ENCODE measurements at regions not wholly inside any gene's neighbourhood (a gene's known extent, or its start where the extent isn't known, plus 50 kb on each side); places are given as distances from the start of the nearest gene placed in this dataset.
"Not testable (repeated sequence)": the region's sequence is repeated elsewhere in the genome, so short reads cannot be mapped to it uniquely, and the experiment has no call there.

DNA sequence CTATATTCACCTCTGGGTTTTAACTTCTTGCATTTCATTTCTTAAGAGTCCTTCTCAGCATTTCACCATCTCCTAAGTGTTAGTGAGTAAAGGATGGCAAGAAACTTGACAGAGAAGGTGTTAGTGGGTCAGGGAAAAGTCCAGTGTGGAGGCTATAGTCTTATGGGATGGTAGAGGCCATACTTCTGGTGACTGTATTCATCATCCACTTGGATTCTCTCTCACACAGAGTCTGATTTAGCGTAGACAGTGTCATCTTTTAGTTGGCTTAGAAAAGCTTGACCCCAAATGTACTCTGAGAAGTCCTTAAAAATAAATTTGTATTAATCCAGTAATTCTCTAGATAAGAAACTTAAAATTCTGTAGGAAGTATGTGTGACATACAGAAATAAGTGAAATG, 232.4 kb upstream of the FBXO33 start:
- no peak for DNase-seq (ENCODE audit: extremely low read depth, low read depth)

DNA sequence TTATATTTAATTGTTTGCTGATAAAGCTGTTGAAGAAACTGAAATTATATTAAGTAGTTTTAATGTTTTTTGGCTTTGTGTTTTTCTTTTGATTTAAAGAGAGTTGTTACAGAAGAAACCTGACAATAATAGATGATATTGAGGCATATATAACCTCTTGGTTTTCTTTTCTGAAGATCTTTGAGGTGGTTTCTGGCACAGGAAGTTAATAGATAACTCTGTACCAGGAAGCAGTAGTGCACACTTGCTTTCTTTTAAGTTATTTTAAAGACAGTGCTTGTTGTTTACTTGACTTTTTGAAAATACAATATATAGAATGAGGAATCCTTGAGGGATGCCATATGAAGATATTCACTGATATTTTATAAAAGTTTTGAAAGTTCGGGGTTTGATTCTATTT, 209.0 kb upstream of the FBXO33 start:
- no peak for DNase-seq (ENCODE audit: extremely low read depth, low read depth)

DNA sequence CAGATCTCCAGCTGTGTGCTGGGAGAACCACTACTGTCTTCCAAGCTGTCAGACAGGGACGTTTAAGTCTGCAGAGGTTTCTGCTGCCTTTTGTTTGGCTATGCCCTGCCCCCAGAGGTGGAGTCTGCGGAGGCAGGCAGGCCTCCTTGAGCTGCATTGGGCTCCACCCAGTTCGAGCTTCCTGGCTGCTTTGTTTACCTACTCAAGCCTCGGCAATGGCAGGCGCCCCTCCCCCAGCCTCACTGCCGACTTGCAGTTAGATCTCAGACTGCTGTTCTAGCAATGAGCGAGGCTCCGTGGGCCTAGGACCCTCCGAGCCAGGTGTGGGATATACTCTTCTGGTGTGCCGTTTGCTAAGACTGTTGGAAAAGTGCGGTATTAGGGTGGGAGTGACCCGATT, 206.8 kb upstream of the FBXO33 start:
- not testable (repeated sequence) for DNase-seq (ENCODE audit: extremely low read depth, low read depth)

DNA sequence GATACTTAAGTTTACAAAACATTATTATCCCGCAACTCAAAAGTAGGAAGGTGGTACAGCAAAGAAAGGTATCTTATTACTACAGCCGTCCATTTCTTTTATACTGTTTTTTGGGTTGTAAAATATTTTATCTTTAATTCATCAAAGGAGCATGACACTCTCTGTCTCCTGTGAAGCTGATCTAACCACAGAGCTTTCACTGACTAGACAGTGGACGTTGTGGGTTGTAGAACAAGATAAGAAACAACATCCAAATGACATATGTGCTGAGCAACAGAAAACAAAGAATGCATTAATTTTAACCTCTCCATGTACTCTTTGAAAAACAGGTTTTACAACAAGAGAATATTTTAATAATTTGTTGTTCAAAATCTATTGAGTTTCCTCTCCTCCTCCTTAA, 195.9 kb upstream of the FBXO33 start:
- DNase-seq (ENCODE audit: extremely low read depth, low read depth), result no peak

DNA sequence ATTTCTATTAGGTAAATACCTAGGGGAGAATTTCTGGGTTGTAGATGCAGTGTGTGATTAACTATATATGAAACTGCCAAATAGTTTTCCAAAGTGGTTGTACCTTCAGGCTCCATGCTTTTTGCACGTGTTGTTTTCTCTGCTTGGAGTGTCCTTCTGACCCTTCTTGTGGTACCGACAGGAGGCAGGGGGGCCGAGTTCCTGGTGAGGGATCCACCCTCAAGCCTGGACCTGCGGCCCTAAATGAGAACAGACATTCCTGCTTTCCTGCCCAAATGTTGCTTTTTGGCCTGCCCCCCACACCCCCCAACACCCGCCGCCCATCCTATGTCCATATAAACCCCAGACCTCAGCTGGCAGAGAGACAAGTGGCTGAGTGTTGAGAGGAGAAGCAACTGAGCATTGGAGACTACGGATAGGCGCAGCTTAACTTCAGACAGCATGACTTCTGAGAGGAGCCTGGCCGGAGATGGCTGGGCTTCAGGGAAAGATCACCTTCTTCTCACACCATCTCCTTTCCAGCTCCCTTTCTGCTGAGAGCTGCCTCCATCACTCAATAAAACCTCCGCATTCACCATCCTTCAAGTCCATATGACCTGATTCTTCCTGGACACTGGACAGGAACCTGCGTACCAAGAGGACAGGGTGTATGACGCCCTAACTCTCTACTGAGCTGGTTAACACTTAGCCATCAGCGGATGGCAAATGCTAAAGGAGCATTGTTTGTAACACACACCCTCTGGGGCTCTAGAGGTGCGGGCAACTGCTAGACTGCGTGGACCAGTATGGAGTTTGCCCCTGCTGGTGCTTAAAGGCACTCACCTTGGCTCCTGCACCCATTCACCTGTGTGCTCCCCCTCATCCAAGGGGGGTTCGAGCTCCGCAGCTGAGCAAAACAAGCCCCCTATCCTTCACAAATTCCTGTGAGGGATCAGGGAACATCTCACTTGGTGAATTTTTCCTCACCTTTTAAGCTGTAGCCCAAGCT, 194.7 kb upstream of the FBXO33 start:
- no peak for DNase-seq (ENCODE audit: extremely low read depth, low read depth)

DNA sequence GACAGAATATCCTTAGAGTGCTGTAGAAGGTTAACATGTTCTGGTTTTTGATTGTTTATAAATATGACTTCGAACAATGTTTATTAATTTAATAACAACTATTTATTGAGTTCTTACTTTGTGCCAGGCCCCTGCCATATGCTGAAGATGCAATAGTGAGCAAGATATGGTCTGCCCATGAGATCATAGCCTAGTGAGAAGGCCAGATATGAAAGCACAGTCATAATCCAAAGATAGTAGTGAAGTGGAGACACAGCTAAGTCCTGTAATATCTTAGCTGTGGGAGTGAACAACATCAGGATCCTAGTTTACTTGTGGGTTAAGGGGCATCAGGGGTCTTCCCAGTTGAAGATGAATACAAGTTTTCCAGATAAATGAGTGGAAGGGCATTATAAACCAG, 189.4 kb upstream of the FBXO33 start:
- DNase-seq (ENCODE audit: extremely low read depth, low read depth), result no peak

DNA sequence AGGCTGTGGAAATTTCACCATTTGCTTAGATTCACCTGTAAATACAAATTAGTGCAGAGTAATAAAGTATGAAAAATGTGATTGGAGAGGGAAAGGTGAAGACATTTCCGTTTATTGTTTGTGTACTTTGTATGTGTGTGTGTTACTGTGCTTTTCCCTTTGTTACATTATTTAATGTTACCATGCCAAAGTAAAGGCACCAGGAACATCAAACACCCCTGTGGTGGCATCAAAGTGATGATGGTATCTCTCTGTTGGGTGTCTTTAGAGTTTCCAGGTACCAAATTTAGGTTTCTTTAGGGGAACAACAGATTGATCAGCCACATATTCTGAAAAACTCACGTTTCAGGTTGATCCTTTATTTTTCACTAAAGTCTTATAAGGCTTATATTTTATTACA, 189.0 kb upstream of the FBXO33 start:
- DNase-seq (ENCODE audit: extremely low read depth, low read depth), result no peak

DNA sequence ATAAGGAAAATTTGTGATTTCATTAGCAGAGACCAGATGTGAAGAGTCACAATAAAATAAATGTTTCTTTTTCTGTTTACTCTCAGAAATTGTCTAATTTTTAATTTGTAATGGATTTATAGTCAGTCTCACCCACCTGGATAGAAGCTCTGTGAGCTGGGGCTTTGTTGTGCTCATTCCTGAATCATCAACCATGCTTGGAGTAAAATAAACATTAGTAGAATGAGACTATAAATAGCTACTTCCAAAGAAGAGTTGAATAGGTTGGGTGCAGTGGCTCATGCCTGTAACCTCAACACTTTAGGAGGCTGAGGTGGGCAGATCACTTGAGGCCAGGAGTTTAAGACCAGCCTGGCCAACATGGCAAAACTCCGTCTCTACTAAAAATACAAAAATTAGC, 185.3 kb upstream of the FBXO33 start:
- DNase-seq (ENCODE audit: extremely low read depth, low read depth), result no peak

DNA sequence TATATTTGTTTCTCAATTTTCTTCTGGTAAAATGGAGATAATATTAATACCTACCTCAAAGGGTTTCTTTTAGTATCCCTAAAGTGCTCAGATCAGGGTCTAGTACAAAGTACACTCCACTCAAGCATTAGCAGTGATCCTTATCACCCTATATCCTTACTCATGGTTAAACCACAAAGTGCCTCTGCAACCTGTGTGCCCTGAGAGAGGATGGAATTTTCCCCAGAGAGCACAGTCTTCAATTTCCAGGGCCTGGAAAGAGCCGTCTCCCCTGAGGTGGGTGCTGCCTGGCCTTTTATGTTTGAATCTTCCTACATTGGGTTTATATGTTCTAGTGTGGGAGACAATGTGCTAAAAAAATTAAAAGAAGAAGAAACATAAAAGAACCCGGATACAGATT, 183.1 kb upstream of the FBXO33 start:
- DNase-seq (ENCODE audit: extremely low read depth, low read depth), result no peak

DNA sequence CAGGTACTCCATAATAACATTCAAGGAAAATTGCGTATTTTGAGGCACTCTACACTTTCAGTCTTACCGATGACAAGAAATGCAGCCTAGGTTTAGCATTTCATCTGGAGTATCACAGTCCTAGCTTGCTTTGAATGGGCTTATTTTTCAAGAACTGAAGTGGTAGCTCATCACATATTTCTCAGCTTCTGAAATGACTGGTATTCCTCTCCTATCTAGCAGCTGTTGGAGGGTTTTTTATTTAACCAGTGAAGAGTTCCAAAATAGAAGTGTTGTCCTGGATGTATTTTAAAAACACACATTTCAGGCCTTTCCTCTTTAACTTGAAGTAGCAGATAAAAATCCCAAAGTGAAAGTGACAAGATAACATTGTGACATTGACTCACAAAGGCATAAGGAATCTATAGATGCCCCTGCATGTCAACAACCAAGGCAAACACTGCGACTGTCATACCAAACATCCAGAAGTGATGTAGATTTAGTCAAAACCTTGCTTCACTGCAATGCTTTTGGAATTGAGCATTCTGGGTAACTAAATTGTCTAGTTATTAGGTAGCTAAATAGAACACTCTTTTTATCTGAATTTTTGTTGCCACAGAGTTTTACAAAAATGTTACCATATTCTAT, 182.2 kb upstream of the FBXO33 start:
- no peak for DNase-seq (ENCODE audit: extremely low read depth, low read depth)

DNA sequence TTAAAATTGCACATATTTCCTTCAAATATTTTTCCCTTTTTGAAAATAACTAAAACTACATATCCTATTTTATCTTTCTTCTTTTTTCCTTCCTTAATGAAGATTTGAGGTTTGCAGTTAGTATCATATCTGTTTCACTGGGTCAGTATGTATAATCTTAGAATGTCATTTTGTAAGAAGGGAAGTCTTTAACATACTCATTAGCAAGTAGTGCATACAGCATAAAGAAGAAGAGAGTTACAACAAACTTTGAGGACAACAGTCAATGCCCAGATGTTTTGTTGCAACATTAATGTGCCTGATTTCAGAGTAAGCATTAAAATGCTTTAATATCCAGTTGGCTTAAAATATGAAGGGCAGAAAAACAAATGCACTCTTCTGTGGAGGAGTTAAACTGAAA, 176.9 kb upstream of the FBXO33 start:
- no peak for DNase-seq (ENCODE audit: extremely low read depth, low read depth)

DNA sequence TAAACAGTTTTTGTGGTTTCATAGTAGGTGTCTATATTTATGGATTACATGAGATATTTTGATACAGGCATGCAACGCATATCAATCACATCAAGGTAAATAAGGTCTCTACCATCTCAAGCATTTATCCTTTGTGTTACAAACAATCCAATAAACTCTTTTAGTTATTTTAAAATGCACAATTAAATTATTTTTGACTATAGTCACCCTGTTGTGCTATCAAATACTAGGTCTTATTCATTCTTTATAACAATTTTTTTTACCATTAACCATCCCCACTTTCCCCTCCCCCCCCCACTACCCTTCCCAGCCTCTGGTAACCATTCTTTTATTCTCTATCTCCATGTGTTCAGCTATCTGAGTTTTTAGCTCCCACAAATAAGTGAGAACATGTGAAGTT, 175.7 kb upstream of the FBXO33 start:
- no peak for DNase-seq (ENCODE audit: extremely low read depth, low read depth)

DNA sequence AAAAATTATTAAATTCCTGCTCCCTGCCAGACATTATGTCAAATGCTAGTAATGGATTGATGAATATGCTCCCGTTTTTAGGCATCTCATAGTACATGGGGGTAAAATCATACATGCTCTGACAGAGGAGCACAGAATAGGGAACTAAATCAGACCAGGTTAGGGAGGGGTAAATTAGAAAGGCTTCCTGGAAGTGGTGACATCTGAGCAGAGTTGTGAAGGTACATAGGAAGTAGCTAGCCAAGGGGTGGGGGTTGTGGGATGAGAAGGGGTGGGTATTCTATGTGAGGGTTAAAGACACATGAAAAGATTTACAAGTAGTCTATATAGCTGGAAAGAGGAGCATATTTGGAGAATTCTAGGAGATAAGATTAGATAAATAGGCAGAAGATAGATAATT, 171.7 kb upstream of the FBXO33 start:
- no peak for DNase-seq (ENCODE audit: extremely low read depth, low read depth)

DNA sequence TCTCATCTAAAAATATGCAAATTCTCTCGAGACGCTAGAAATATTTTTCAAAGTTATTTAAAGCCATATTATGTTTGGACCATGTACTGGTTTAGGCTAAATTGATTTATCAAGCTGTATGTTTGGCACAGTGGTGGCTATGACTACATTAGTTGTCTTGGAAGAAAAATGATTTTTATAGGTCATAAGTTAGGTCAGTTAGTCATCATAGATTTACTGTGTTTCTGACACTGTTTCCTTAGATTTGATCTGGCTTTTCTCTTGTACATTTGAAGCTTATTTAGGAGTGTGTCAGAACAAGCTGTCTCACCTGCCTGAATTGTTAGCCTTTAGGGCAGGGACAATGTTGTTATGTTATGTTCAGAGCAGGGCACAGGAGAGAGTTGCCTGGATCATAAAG, 161.1 kb upstream of the FBXO33 start:
- no peak for DNase-seq (ENCODE audit: extremely low read depth, low read depth)

DNA sequence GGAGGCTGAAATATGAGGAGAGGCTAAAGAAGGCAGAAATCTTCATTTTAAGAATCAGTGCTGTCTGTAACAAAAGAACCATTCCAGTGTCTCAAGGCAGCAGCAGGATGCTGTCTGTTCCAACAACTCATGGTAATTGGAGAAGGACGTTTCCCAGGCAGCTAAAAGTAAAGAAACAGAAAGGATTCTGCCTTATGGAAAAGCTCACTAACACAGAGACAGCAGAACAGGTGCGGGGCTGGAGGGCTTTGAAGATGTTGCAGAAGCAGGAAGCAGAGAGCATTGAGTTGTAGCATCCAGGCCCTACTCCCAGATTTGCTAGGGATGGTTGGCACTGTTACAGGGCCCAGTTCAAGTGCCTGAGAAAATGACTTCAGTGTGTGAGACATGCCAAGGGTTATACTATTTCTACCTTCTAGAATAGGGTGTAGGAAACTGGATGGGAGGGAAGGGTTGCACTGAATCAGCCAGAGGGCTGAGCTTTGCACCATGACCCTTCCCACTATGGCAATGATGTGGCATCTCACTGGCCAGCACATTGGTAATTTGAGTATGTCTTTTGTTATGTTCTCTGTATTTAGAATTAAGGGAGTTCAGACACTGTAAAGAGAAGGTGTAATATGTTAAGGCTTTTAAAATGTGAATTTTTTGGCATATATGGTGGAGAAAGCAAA, 160.0 kb upstream of the FBXO33 start:
- DNase-seq (ENCODE audit: extremely low read depth, low read depth), result no peak

DNA sequence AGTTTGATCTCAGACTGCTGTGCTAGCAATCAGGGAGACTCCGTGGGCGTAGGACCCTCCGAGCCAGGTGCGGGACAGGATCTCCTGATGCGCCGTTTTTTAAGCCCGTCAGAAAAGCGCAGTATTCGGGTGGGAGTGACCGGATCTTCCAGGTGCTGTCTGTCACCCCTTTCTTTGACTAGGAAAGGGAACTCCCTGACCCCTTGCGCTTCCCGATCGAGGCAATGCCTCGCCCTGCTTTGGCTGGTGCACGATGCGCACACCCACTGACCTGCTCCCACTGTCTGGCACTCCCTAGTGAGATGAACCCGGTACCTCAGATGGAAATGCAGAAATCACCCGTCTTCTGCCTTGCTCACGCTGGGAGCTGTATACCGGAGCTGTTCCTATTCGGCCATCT, 157.6 kb upstream of the FBXO33 start:
- DNase-seq (ENCODE audit: extremely low read depth, low read depth), result not testable (repeated sequence)

DNA sequence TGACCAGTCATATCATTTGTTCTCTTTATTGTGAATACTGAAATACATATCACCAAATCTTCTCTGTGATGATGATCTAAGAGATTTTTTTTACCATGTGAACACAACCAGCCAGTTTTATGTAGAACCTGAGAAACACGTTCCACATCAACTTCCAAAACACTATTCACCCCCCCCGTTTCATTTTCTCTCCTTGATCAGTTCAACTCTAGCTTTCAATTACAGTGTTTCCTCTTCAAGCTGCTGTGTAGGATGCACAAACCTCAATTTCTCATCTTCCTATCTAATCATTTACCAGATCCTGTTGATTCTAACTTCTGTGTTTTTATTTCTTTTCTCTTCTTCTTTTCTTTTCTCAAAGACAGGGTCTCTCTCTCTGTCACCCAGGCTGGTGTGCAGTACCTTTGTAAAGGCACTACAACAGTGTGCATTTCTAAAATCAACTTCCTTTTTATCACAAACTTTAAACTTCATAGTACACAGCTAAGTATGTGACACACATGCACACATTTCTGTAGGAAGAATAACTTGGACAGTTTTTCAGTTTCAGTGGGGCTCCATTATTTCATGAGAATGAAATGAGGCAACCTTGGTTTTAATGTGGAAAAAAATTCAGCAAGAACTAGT, 149.9 kb upstream of the FBXO33 start:
- no peak for DNase-seq (ENCODE audit: extremely low read depth, low read depth)

DNA sequence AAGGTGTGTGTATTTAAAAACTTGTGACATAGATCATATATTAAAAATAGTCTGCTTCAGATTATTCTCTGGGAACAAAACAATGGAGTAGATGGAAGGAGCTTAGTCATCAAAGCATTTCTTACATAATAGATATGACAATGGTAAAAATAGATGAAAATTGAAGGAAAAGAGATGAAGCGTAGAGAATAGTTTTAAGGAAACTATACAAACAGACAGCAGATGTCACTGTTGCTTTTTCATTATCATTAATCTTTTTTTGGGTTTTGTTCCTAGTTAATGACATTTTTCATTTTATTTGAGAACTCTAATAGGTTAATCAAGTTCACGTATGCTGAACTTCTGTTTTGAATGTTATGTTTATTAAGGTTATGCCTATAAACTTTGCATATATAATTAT, 149.2 kb upstream of the FBXO33 start:
- peak; percentile 16 for DNase-seq (ENCODE audit: extremely low read depth, low read depth)

DNA sequence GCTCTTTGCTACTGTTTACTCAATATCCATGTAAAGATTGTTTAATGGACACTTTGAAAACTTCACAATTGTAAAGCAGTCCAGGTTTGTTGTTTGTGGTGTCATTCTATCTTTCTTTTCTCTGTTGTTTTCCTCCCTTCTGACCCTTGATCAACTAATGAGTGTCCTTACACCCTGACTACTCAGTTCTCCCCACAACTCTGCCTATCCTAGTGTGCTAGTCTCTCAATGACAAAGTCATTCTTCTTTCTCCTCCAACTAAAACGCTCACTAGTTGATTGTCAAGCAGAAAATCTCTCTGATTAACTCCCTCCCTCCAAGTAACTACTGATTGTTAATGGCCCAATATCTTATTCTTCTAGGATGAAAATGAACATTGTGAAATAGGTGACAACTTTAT, 148.5 kb upstream of the FBXO33 start:
- no peak for DNase-seq (ENCODE audit: extremely low read depth, low read depth)

DNA sequence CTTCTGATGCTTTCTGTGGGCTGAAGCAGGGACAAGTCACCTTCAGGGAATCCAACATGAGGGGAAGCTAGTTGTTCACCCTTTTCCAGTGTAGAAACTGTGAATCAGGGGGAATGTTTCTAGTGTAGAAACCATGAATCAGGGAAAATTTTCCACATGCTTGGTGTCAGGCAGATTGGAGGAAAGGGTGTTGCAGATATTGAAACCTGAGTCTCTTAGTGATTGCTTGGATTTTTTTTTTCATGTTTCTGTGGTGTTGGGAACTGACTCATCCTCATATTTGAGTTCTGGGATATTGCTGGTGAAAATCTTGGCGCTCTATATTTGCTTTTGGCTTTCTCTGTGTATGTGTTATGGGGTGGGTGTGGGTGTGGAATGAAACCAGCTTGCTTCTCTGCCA, 144.5 kb upstream of the FBXO33 start:
- DNase-seq (ENCODE audit: extremely low read depth, low read depth), result no peak

DNA sequence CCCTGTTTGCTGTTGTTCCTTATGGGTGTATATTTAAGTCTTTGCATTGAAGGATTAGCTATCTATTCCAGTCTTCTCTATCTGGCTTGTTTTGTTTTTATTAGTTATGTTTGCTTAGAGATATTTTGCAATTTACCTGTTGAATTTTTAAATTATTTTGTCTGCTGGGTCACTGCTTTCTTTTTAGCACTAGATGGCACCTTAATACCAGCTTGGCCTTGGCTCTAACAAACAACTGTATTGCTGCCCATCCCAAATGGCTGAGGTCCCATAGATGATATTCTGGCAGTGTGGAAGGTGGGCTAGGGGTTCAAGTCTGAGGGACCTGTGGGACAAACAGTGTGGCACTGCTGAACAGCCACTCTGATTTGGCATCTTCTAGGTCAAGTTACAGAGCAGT, 144.0 kb upstream of the FBXO33 start:
- DNase-seq (ENCODE audit: extremely low read depth, low read depth), result no peak

Data from NCI-H460 (cell line).